OCI-LY7 (cell line): ENCODE measurements at regions not wholly inside any gene's neighbourhood (a gene's known extent, or its start where the extent isn't known, plus 50 kb on each side); places are given as distances from the start of the nearest gene placed in this dataset.

Source experiments
- CTCF ChIP-seq: fragments of 200-600 bp; sonication (generic); conservative IDR thresholded peaks from 2 replicates; pipeline ENCODE4 v1.5.1; 2014; ENCODE audit warnings: mild to moderate bottlenecking, antibody characterized with exemption, low read length, moderate library complexity, mixed read lengths
- EZH2phosphoT487 ChIP-seq: fragments of 200-600 bp; sonication (generic); IDR thresholded peaks from 2 replicates; pipeline ENCODE4 v1.6.1; 2018; ENCODE audit warnings: low read depth, borderline replicate concordance, mild to moderate bottlenecking, mixed run types, antibody characterized with exemption, low read length, moderate library complexity, mixed read lengths

GRCh38 chr5:152474961-152475360 is 69.9 kb upstream of the NMUR2 start:
- TF ChIP-seq CTCF (no peak), EZH2phosphoT487 (no peak)
